PC-9 (cell line): ENCODE measurements at regions not wholly inside any gene's neighbourhood (a gene's known extent, or its start where the extent isn't known, plus 50 kb on each side); places are given as distances from the start of the nearest gene placed in this dataset.

Source experiments
- BruUV-seq: library from RNA; stranded (reverse); fragments of 400-500 nt; replicated peaks from 2 replicates; lab custom pipeline; 2021; lab: Mats Ljungman, UMichigan
- CTCF ChIA-PET: fragments of 300-600 bp; sonication (Branson Sonifier 250); formaldehyde crosslinking; loops from one replicate; lab custom pipeline; 2022; ENCODE audit warnings: antibody characterized with exemption; lab: Charles Lee
- POLR2A ChIA-PET: fragments of 300-600 bp; sonication (Branson Sonifier 250); formaldehyde crosslinking; loops from one replicate; lab custom pipeline; 2022; ENCODE audit warnings: antibody characterized with exemption; ENCODE audit not compliant: unreplicated experiment; lab: Charles Lee
- DNase-seq, 2 experiments: peaks; one replicate each; pipeline versions ENCODE4 v3.0.0 to v3.0.0-alpha.2; 2015 to 2022; ENCODE audit warnings: mixed read lengths in 1 of 2
- H2AFZ ChIP-seq: fragments of 200-600 bp; sonication (generic); 2 replicates; pipeline ENCODE4 v1.8.1; 2017; ENCODE audit warnings: antibody characterized with exemption
- H3F3A ChIP-seq: fragments of 200-600 bp; sonication (generic); 2 replicates; pipeline ENCODE4 v1.8.1; 2017; ENCODE audit warnings: antibody characterized with exemption, mild to moderate bottlenecking, low read depth; ENCODE audit not compliant: insufficient read depth
- H3K27ac ChIP-seq: fragments of 200-600 bp; sonication (generic); 2 replicates; pipeline ENCODE4 v1.6.1; 2016; ENCODE audit warnings: mixed run types
- H3K27me3 ChIP-seq: fragments of 200-600 bp; sonication (generic); 2 replicates; pipeline ENCODE4 v1.6.1; 2016; ENCODE audit warnings: low read depth, mixed run types; ENCODE audit not compliant: insufficient read depth
- H3K36me3 ChIP-seq: fragments of 200-600 bp; sonication (generic); 2 replicates; pipeline ENCODE4 v1.6.1; 2016; ENCODE audit warnings: low read depth, mixed run types
- H3K4me1 ChIP-seq: fragments of 200-600 bp; sonication (generic); replicated peaks from 2 replicates; pipeline ENCODE4 v1.6.1; 2016; ENCODE audit warnings: mixed run types; ENCODE audit not compliant: insufficient read depth
- H3K4me2 ChIP-seq: fragments of 200-600 bp; sonication (generic); 2 replicates; pipeline ENCODE4 v1.6.1; 2017; ENCODE audit warnings: mixed run types
- H3K4me3 ChIP-seq: fragments of 200-600 bp; sonication (generic); 2 replicates; pipeline ENCODE4 v1.6.1; 2016; ENCODE audit warnings: mixed run types
- H3K79me2 ChIP-seq: fragments of 200-600 bp; sonication (generic); 2 replicates; pipeline ENCODE4 v1.6.1; 2017; ENCODE audit warnings: low read depth, mixed run types
- H3K9me2 ChIP-seq: fragments of 200-600 bp; sonication (generic); 2 replicates; pipeline ENCODE4 v1.8.1; 2017; ENCODE audit warnings: mild to moderate bottlenecking; ENCODE audit not compliant: insufficient read depth
- H3K9me3 ChIP-seq: fragments of 200-600 bp; sonication (generic); 2 replicates; pipeline ENCODE4 v1.8.1; 2016; ENCODE audit warnings: low read depth; ENCODE audit not compliant: insufficient read depth
- H4K20me1 ChIP-seq: fragments of 200-600 bp; sonication (generic); 2 replicates; pipeline ENCODE4 v1.8.1; 2017; ENCODE audit not compliant: insufficient read depth
- CTCF ChIP-seq: fragments of 200-600 bp; sonication (generic); conservative IDR thresholded peaks from 2 replicates; pipeline ENCODE4 v1.6.1; 2017; ENCODE audit warnings: mixed run types, antibody characterized with exemption, mild to moderate bottlenecking, moderate library complexity
- EZH2 ChIP-seq: fragments of 200-600 bp; sonication (generic); IDR thresholded peaks from 2 replicates; pipeline ENCODE4 v1.8.0; 2017; ENCODE audit warnings: antibody characterized with exemption, low read depth
- intact Hi-C: fragments of 100-400 bp; cut with micrococcal nuclease; formaldehyde crosslinking; loops from one replicate; pipeline ENCODE4 v1.10.0; 2022; ENCODE audit not compliant: unreplicated experiment

GRCh38 chr4:167606551-167606950, 372.3 kb upstream of the SPOCK3 start:
- CTCF ChIA-PET: no interaction called here
- no TSS peak for BruUV-seq
- H3K4me2 ChIP-seq: no peak overlapping the region
- intact Hi-C loops: no loop called here
- H3K36me3 ChIP-seq: no peaks in the 10 kb centered on the region
- H4K20me1 ChIP-seq: no peaks in the 10 kb centered on the region
- H3K4me3 ChIP-seq: no peak overlapping the region
- no peak for DNase-seq
- H3K27me3 ChIP-seq: no peaks in the 10 kb centered on the region
- H3F3A ChIP-seq: no peaks in the 10 kb centered on the region
- POLR2A ChIA-PET: no interaction called here
- H3K9me3 ChIP-seq: no peaks in the 10 kb centered on the region
- H3K4me1 ChIP-seq: no peaks in the 10 kb centered on the region
- H3K27ac ChIP-seq: no peak overlapping the region
- H3K9me2 ChIP-seq: no peaks in the 10 kb centered on the region
- TF ChIP-seq EZH2 (no peak), CTCF (no peak)
- H2AFZ ChIP-seq: no peak overlapping the region
- H3K79me2 ChIP-seq: no peaks in the 10 kb centered on the region

DNA sequence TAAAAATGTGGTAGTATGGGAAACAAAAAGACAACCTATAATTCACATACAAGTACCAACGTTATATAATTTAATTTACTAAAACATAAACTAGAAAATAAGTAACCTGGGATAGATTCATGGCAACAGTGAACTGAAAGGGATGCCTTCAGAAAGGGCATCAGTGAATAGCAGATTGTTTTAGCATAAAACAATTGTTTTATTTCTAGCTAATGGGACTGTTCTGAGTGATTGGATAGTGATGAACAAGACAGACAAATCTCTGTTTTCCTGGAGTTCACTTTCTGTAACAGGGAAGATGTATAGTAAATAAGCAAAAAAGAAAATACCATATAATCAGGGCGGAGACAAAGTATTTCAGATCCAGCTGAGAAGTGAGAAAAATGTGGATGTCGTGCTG, 379.1 kb upstream of the SPOCK3 start:
- Histone ChIP-seq H3K36me3 (no peaks in the 10 kb centered on the region), H3K4me1 (no peaks in the 10 kb centered on the region), H4K20me1 (no peaks in the 10 kb centered on the region), H3K9me2 (no peaks in the 10 kb centered on the region), H3K4me2 (no peak overlapping the region), H3K9me3 (no peaks in the 10 kb centered on the region), H3K27me3 (no peaks in the 10 kb centered on the region), H3F3A (no peaks in the 10 kb centered on the region), H3K79me2 (no peaks in the 10 kb centered on the region), H3K4me3 (no peak overlapping the region), H2AFZ (no peak overlapping the region), H3K27ac (no peak overlapping the region)
- TF ChIP-seq EZH2: no peak
- no peak for TF ChIP-seq CTCF
- CTCF ChIA-PET: no interaction called here
- no TSS peak for BruUV-seq
- DNase-seq: no peak
- POLR2A ChIA-PET: no interaction called here
- intact Hi-C loops: loop anchor here (10.0 kb wide), 1 partner anchor 319 kb away; no protein-coding TSS in a partner anchor

- H3F3A ChIP-seq: no peaks in the 10 kb centered on the region
- H3K27me3 ChIP-seq: no peaks in the 10 kb centered on the region
- H3K9me3 ChIP-seq: no peaks in the 10 kb centered on the region
- no peak overlapping the region for H3K27ac ChIP-seq
- ChIA-PET CTCF (no interaction called here), POLR2A (no interaction called here)
- DNase-seq: no peak
- no peak overlapping the region for H2AFZ ChIP-seq
- intact Hi-C loops: loop anchor here (10.0 kb wide), 1 partner anchor 320 kb away; no protein-coding TSS in a partner anchor
- H4K20me1 ChIP-seq: no peaks in the 10 kb centered on the region
- no peaks in the 10 kb centered on the region for H3K4me1 ChIP-seq
- no peaks in the 10 kb centered on the region for H3K79me2 ChIP-seq
- H3K4me2 ChIP-seq: no peak overlapping the region
- no TSS peak for BruUV-seq
- no peak overlapping the region for H3K4me3 ChIP-seq
- H3K9me2 ChIP-seq: no peaks in the 10 kb centered on the region
- no peak for TF ChIP-seq EZH2
- no peak for TF ChIP-seq CTCF
- no peaks in the 10 kb centered on the region for H3K36me3 ChIP-seq
Measured at GRCh38 chr4:167614866-167615265, 380.6 kb upstream of the SPOCK3 start.
